ENCODE measurements at regions not wholly inside any gene's neighbourhood (a gene's known extent, or its start where the extent isn't known, plus 50 kb on each side); places are given as distances from the start of the nearest gene placed in this dataset.

DNA sequence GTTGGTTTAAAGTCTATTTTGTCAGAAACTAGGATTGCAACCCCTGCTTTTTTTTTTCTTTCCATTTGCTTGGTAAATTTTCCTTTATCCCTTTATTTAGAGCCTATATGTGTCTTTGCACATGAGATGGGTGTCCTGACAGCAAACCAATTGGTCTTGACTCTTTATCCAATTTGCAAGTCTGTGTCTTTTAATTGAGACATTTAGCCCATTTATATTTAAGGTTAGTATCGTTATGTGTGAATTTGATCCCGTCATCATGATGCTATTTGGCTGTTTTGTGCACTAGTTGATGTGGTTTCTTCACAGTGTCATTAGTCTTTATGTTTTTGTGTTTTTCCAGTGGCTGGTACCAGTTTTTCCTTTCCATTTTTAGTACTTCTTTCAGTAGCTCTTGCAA, 127.7 kb upstream of the ZNF267 start:
- no peak for DNase-seq (ENCODE audit: low spot score)
- H3K4me3 ChIP-seq = no peak overlapping the region
- no peak overlapping the region for H3K27ac ChIP-seq
- TF ChIP-seq, protein P1, sequence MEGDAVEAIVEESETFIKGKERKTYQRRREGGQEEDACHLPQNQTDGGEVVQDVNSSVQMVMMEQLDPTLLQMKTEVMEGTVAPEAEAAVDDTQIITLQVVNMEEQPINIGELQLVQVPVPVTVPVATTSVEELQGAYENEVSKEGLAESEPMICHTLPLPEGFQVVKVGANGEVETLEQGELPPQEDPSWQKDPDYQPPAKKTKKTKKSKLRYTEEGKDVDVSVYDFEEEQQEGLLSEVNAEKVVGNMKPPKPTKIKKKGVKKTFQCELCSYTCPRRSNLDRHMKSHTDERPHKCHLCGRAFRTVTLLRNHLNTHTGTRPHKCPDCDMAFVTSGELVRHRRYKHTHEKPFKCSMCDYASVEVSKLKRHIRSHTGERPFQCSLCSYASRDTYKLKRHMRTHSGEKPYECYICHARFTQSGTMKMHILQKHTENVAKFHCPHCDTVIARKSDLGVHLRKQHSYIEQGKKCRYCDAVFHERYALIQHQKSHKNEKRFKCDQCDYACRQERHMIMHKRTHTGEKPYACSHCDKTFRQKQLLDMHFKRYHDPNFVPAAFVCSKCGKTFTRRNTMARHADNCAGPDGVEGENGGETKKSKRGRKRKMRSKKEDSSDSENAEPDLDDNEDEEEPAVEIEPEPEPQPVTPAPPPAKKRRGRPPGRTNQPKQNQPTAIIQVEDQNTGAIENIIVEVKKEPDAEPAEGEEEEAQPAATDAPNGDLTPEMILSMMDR (IDR thresholded peaks at IDR 0.05) = no peak

GRCh38 chr16:31754998-31755615, 118.5 kb upstream of the ZNF267 start:
- TF ChIP-seq, protein P1 (IDR thresholded peaks at IDR 0.05) = no peak
- Histone ChIP-seq H3K27ac (no peak overlapping the region), H3K4me3 (peak overlapping the region; percentile 8)
- no peak for DNase-seq (ENCODE audit: low spot score)

DNA sequence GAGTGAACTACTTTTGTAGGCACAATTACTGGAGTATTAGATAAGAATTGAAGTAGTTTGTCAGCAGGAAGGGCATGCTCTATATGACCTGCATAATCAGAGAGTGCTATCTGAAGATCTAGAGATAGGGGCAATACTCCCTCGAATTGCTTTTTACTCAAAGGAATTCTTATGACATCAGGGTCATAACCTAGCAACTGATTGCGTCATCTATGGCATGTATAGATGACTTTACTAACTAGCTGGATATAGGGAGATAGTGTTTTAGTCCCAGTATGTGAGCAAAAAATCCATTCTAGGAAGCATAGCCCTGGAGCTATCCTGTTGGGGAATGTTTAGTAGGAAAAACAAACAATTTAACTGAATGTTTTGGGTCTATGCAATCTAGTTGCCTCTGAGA, 109.5 kb upstream of the ZNF267 start:
- TF ChIP-seq, protein P1 (IDR thresholded peaks at IDR 0.05) = no peak
- Histone ChIP-seq H3K4me3 (no peak overlapping the region), H3K27ac (no peak overlapping the region)
- no peak for DNase-seq (ENCODE audit: low spot score)

DNA sequence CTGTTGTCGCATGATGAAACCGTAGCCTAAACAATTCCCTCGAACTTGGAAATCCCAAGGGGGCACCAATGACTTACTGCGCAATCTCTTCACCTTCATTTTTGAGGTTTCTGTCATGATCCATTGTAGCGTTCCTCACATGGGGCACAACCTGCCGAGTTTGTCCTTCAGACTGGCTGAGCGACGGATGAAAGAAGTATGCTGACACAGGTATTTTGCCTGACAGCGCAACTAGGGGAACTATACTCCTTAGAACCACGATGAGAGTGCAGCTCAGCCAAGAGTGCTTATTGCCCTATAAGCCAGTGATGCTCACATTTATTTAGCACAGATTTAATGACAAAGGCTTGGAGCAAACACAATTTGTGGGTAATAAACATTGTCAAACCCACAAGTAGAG, 106.3 kb upstream of the ZNF267 start:
- Histone ChIP-seq H3K27ac (no peak overlapping the region), H3K4me3 (no peak overlapping the region)
- TF ChIP-seq, protein P1 (IDR thresholded peaks at IDR 0.05) = no peak
- no peak for DNase-seq (ENCODE audit: low spot score)

GRCh38 chr16:31780342-31780741, 93.3 kb upstream of the ZNF267 start:
- Histone ChIP-seq H3K27ac (no peak overlapping the region), H3K4me3 (no peak overlapping the region)
- TF ChIP-seq, protein P1 (IDR thresholded peaks at IDR 0.05) = no peak
- DNase-seq (ENCODE audit: low spot score) = no peak

DNA sequence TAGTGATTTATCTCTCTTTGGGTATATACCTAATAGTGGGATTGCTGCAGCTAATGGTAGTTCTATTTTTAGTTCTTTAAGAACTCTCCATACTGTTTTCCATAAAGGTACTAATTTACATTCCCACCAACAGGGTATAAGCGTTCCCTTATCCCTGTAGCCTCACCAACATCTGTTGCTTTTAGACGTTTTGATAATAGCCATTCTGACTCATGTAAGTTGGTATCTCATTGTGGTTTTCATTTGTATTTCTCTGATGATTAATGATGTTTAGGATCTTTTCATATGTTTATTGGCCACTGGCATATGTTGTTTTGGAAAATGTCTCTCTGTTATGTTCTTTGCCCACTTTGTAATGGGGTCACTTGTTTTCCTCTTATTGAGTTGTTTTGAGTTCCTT, 88.5 kb upstream of the ZNF267 start:
- TF ChIP-seq, protein P1 (IDR thresholded peaks at IDR 0.05) = no peak
- no peak for DNase-seq (ENCODE audit: low spot score)
- no peak overlapping the region for H3K4me3 ChIP-seq
- H3K27ac ChIP-seq = no peak overlapping the region

- Histone ChIP-seq H3K4me3 (no peak overlapping the region), H3K27ac (no peak overlapping the region)
- DNase-seq (ENCODE audit: low spot score) = no peak
- TF ChIP-seq, protein P1 (IDR thresholded peaks at IDR 0.05) = no peak
Observed at GRCh38 chr16:31807086-31807485, 66.5 kb upstream of the ZNF267 start.

All from coronary artery (tissue), 2 donors.